CD14-positive monocyte (primary cell): ENCODE measurements at regions not wholly inside any gene's neighbourhood (a gene's known extent, or its start where the extent isn't known, plus 50 kb on each side); places are given as distances from the start of the nearest gene placed in this dataset.

Source experiments
- DNase-seq, 3 donors: peaks; one replicate each; pipeline ENCODE4 v3.0.0-alpha.2; 2011 to 2022
- H2AFZ ChIP-seq: 2 replicates; pipeline ENCODE4 v1.6.0; 2012; ENCODE audit warnings: mild to moderate bottlenecking, low read depth, low read length, inconsistent platforms; ENCODE audit not compliant: insufficient read depth, poor library complexity, severe bottlenecking
- H3K27ac ChIP-seq, 2 donors: 1 replicate in 1 of 2; 2 replicates in 1 of 2; pipeline ENCODE4 v1.5.1; 2012 to 2013; ENCODE audit warnings: low read length in 2 of 2, control low read depth in 1 of 2, inconsistent platforms in 1 of 2, low read depth in 1 of 2, mild to moderate bottlenecking in 1 of 2
- H3K27me3 ChIP-seq, 2 donors: one replicate each; pipeline versions ENCODE4 v1.6.0 to v1.6.1; 2011 to 2013; ENCODE audit warnings: low read length in 2 of 2; ENCODE audit not compliant: control insufficient read depth in 2 of 2, insufficient read depth in 2 of 2
- H3K36me3 ChIP-seq, 2 donors: replicated peaks in 1 of 2; 1 replicate in 1 of 2; 2 replicates in 1 of 2; pipeline versions ENCODE4 v1.5.1 to v1.6.1; 2012 to 2013; ENCODE audit warnings: low read length in 2 of 2, control low read depth in 1 of 2, inconsistent platforms in 1 of 2, mild to moderate bottlenecking in 1 of 2; ENCODE audit not compliant: insufficient read depth in 2 of 2, control insufficient read depth in 1 of 2
- H3K4me1 ChIP-seq, 2 donors: 1 replicate in 1 of 2; 2 replicates in 1 of 2; pipeline versions ENCODE4 v1.5.1 to v1.6.1; 2012 to 2013; ENCODE audit warnings: low read length in 2 of 2, control low read depth in 1 of 2, inconsistent platforms in 1 of 2, mild to moderate bottlenecking in 1 of 2, moderate library complexity in 1 of 2; ENCODE audit not compliant: insufficient read depth in 2 of 2, control insufficient read depth in 1 of 2
- H3K4me2 ChIP-seq: replicated peaks from 2 replicates; pipeline ENCODE3; 2012; ENCODE audit warnings: low read length, moderate library complexity, mild to moderate bottlenecking; ENCODE audit not compliant: poor library complexity, severe bottlenecking; ENCODE audit errors: extremely low read depth
- H3K4me3 ChIP-seq, 3 experiments: fragments of 200-600 bp in 1 of 3; sonication (generic) in 1 of 3; replicated peaks in 1 of 3; 1 replicate in 2 of 3; 2 replicates in 1 of 3; pipeline ENCODE4 v1.5.1; 2011 to 2013; ENCODE audit warnings: low read length in 3 of 3, mild to moderate bottlenecking in 3 of 3, control low read depth in 2 of 3, low read depth in 2 of 3, inconsistent platforms in 1 of 3, moderate library complexity in 1 of 3
- H3K79me2 ChIP-seq: 2 replicates; pipeline ENCODE4 v1.6.0; 2012; ENCODE audit warnings: mild to moderate bottlenecking, control low read depth, inconsistent platforms, low read length, moderate library complexity; ENCODE audit not compliant: insufficient read depth
- H3K9ac ChIP-seq: 2 replicates; pipeline ENCODE4 v1.6.0; 2017; ENCODE audit warnings: low read length, mild to moderate bottlenecking; ENCODE audit not compliant: insufficient read depth, poor library complexity, severe bottlenecking
- H3K9me3 ChIP-seq, 2 donors: replicated peaks in 1 of 2; 1 replicate in 1 of 2; 2 replicates in 1 of 2; pipeline versions ENCODE4 v1.5.1 to v1.6.1; 2012 to 2013; ENCODE audit warnings: low read length in 2 of 2, control low read depth in 1 of 2; ENCODE audit not compliant: control insufficient read depth in 1 of 2, insufficient read depth in 1 of 2
- H4K20me1 ChIP-seq: 2 replicates; pipeline ENCODE4 v1.6.0; 2012; ENCODE audit warnings: mild to moderate bottlenecking, low read length, control low read depth, moderate library complexity; ENCODE audit not compliant: insufficient read depth
- H3K27ac Mint-ChIP-seq, 7 donors: one replicate each; pipeline ENCODE4 v1.8.0; 2020; ENCODE audit warnings: mild to moderate bottlenecking in 7 of 7, mixed read lengths in 7 of 7, moderate library complexity in 6 of 7, inconsistent platforms in 2 of 7
- H3K27me3 Mint-ChIP-seq, 3 donors: one replicate each; pipeline ENCODE4 v1.8.0; 2021 to 2022; ENCODE audit warnings: low read depth in 3 of 3, mild to moderate bottlenecking in 3 of 3, mixed read lengths in 3 of 3, moderate library complexity in 3 of 3, inconsistent platforms in 1 of 3
- H3K36me3 Mint-ChIP-seq, 2 donors: one replicate each; pipeline ENCODE4 v1.8.0; 2020; ENCODE audit warnings: mixed read lengths in 2 of 2, inconsistent platforms in 1 of 2, mild to moderate bottlenecking in 1 of 2
- H3K4me1 Mint-ChIP-seq: one replicate; pipeline ENCODE4 v1.8.0; 2020; ENCODE audit warnings: mild to moderate bottlenecking, mixed read lengths
- H3K4me3 Mint-ChIP-seq, 2 donors: one replicate each; pipeline ENCODE4 v1.8.0; 2020; ENCODE audit warnings: mild to moderate bottlenecking in 2 of 2, mixed read lengths in 2 of 2, moderate library complexity in 1 of 2
- H3K9me3 Mint-ChIP-seq, 7 donors: one replicate each; pipeline ENCODE4 v1.8.0; 2020 to 2022; ENCODE audit warnings: mixed read lengths in 7 of 7, mild to moderate bottlenecking in 6 of 7, moderate library complexity in 6 of 7, inconsistent platforms in 2 of 7
- CTCF ChIP-seq: fragments of 200-600 bp; IDR thresholded peaks from one replicate; pipeline ENCODE4 v1.8.0; 2022; ENCODE audit warnings: antibody characterized with exemption, mild to moderate bottlenecking
- WGBS: methylation state at CpG from one replicate; pipeline ENCODE4 v1.1.5; 2013; ENCODE audit warnings: missing lambda C conversion rate; ENCODE audit not compliant: insufficient coverage; 5-methylcytosine and 5-hydroxymethylcytosine counted together
- intact Hi-C, 2 donors: fragments of 100-400 bp; cut with micrococcal nuclease; formaldehyde crosslinking; loops; one replicate each; pipeline versions ENCODE4 v1.15.0 to v1.15.1; 2023

GRCh38 chr1:226790545-226791181 is 51.6 kb upstream of the ITPKB start:
- Histone ChIP-seq H2AFZ (no peak overlapping the region), H4K20me1 (no peaks in the 10 kb centered on the region), H3K27ac (no peak overlapping the region), H3K4me1 (no peaks in the 10 kb centered on the region), H3K36me3 (no peaks in the 10 kb centered on the region), H3K4me2 (no peak overlapping the region), H3K27me3 (no peaks in the 10 kb centered on the region), H3K9ac (no peak overlapping the region), H3K9me3 (no peaks in the 10 kb centered on the region), H3K4me3 (no peak overlapping the region), H3K79me2 (no peaks in the 10 kb centered on the region)
- WGBS, result no CpG with 5 or more reads among the region's 6 CpGs
- Mint-ChIP-seq H3K27me3 (peaks cover 0 to 8% (median 7%) of the 10 kb centered on the region in 3 donors), H3K36me3 (no peaks in the 10 kb centered on the region), H3K4me3 (no peak overlapping the region), H3K9me3 (peaks cover 0 to 4% (median 0%) of the 10 kb centered on the region in 7 donors), H3K27ac (no peak overlapping the region), H3K4me1 (no peaks in the 10 kb centered on the region)
- DNase-seq, result no peak
- no peak for TF ChIP-seq CTCF
- intact Hi-C loops, result no loop called here

GRCh38 chr1:226788965-226789364 is 49.9 kb upstream of the ITPKB start:
- no peaks in the 10 kb centered on the region for H3K36me3 Mint-ChIP-seq
- H3K27me3 ChIP-seq, result no peaks in the 10 kb centered on the region
- no peak overlapping the region for H3K4me3 Mint-ChIP-seq
- no peaks in the 10 kb centered on the region for H4K20me1 ChIP-seq
- H3K9me3 Mint-ChIP-seq, result no peaks in the 10 kb centered on the region
- H3K79me2 ChIP-seq, result no peaks in the 10 kb centered on the region
- H3K4me3 ChIP-seq, result no peak overlapping the region
- H3K4me1 ChIP-seq, result no peaks in the 10 kb centered on the region
- no peaks in the 10 kb centered on the region for H3K4me1 Mint-ChIP-seq
- no peak overlapping the region for H3K27ac Mint-ChIP-seq
- no peaks in the 10 kb centered on the region for H3K36me3 ChIP-seq
- H3K9me3 ChIP-seq, result no peaks in the 10 kb centered on the region
- no peak overlapping the region for H3K9ac ChIP-seq
- H3K27me3 Mint-ChIP-seq, result peaks cover 0 to 6% (median 4%) of the 10 kb centered on the region in 3 donors
- TF ChIP-seq CTCF, result no peak
- no peak overlapping the region for H3K4me2 ChIP-seq
- 100% methylated on average over 1 of the region's 4 CpGs for WGBS
- no peak for DNase-seq
- intact Hi-C loops, result no loop called here
- no peak overlapping the region for H2AFZ ChIP-seq
- no peak overlapping the region for H3K27ac ChIP-seq
